ENCODE measurements at regions not wholly inside any gene's neighbourhood (a gene's known extent, or its start where the extent isn't known, plus 50 kb on each side); places are given as distances from the start of the nearest gene placed in this dataset.

GRCh38 chr10:124293616-124294449 is 124.9 kb downstream of the OAT start:
- Histone ChIP-seq H2AFZ (no peak overlapping the region), H3K4me2 (no peak overlapping the region), H3K4me1 (ENCODE audit: insufficient read depth) (no peaks in the 10 kb centered on the region), H3K27me3 (no peaks in the 10 kb centered on the region), H3K36me3 (replicated peaks; ENCODE audit: insufficient read depth, low read depth) (no peaks in the 10 kb centered on the region), H3K9me3 (ENCODE audit: low read depth) (no peaks in the 10 kb centered on the region), H3K4me3 (no peak overlapping the region), H3K27ac (no peak overlapping the region), H3K9me2 (replicated peaks; ENCODE audit: insufficient read depth) (no peaks in the 10 kb centered on the region), H3K79me2 (no peaks in the 10 kb centered on the region), H4K20me1 (ENCODE audit: insufficient read depth, poor library complexity, severe bottlenecking) (no peaks in the 10 kb centered on the region)
- no peak for DNase-seq (ENCODE audit: low spot score)
- no peak for TF ChIP-seq EZH2 (IDR thresholded peaks at IDR 0.05; ENCODE audit: borderline replicate concordance)
- TF ChIP-seq EZH2phosphoT487 (IDR thresholded peaks at IDR 0.05; ENCODE audit: low read depth, severe bottlenecking, unreplicated experiment): no peak
- TF ChIP-seq CTCF (IDR thresholded peaks at IDR 0.05; ENCODE audit: poor library complexity): no peak
- WGBS (ENCODE audit: low lambda C conversion rate, missing lambda C conversion rate): 92% methylated on average over 22 of the region's 22 CpGs

GRCh38 chr10:124292911-124293615 is 125.7 kb downstream of the OAT start:
- TF ChIP-seq CTCF (IDR thresholded peaks at IDR 0.05; ENCODE audit: poor library complexity) (no peak), EZH2 (IDR thresholded peaks at IDR 0.05; ENCODE audit: borderline replicate concordance) (no peak), EZH2phosphoT487 (IDR thresholded peaks at IDR 0.05; ENCODE audit: low read depth, severe bottlenecking, unreplicated experiment) (no peak)
- DNase-seq (ENCODE audit: low spot score): no peak
- H3K4me1 ChIP-seq (ENCODE audit: insufficient read depth): no peaks in the 10 kb centered on the region
- no peaks in the 10 kb centered on the region for H3K79me2 ChIP-seq
- WGBS (ENCODE audit: low lambda C conversion rate, missing lambda C conversion rate): 80% methylated on average over 17 of the region's 17 CpGs
- no peaks in the 10 kb centered on the region for H3K9me3 ChIP-seq (ENCODE audit: low read depth)
- no peaks in the 10 kb centered on the region for H3K36me3 ChIP-seq (replicated peaks; ENCODE audit: insufficient read depth, low read depth)
- no peak overlapping the region for H2AFZ ChIP-seq
- H3K4me3 ChIP-seq: no peak overlapping the region
- no peak overlapping the region for H3K27ac ChIP-seq
- no peaks in the 10 kb centered on the region for H4K20me1 ChIP-seq (ENCODE audit: insufficient read depth, poor library complexity, severe bottlenecking)
- H3K27me3 ChIP-seq: no peaks in the 10 kb centered on the region
- no peaks in the 10 kb centered on the region for H3K9me2 ChIP-seq (replicated peaks; ENCODE audit: insufficient read depth)
- H3K4me2 ChIP-seq: no peak overlapping the region

- Histone ChIP-seq H3K9me3 (ENCODE audit: low read depth) (no peaks in the 10 kb centered on the region), H2AFZ (no peak overlapping the region), H3K27me3 (no peaks in the 10 kb centered on the region), H3K27ac (no peak overlapping the region), H4K20me1 (ENCODE audit: insufficient read depth, poor library complexity, severe bottlenecking) (no peaks in the 10 kb centered on the region), H3K4me2 (no peak overlapping the region), H3K79me2 (no peaks in the 10 kb centered on the region), H3K36me3 (replicated peaks; ENCODE audit: insufficient read depth, low read depth) (no peaks in the 10 kb centered on the region), H3K9me2 (replicated peaks; ENCODE audit: insufficient read depth) (no peaks in the 10 kb centered on the region), H3K4me3 (no peak overlapping the region), H3K4me1 (ENCODE audit: insufficient read depth) (no peaks in the 10 kb centered on the region)
- WGBS (ENCODE audit: low lambda C conversion rate, missing lambda C conversion rate): 88% methylated on average over 14 of the region's 14 CpGs
- TF ChIP-seq EZH2phosphoT487 (IDR thresholded peaks at IDR 0.05; ENCODE audit: low read depth, severe bottlenecking, unreplicated experiment) (no peak), EZH2 (IDR thresholded peaks at IDR 0.05; ENCODE audit: borderline replicate concordance) (no peak)
- no peak for DNase-seq (ENCODE audit: low spot score)
These were observed 127.6 kb downstream of the OAT start for GRCh38 chr10:124291001-124291701.
